GM10266 (cell line): ENCODE measurements at regions not wholly inside any gene's neighbourhood (a gene's known extent, or its start where the extent isn't known, plus 50 kb on each side); places are given as distances from the start of the nearest gene placed in this dataset.

Experiments used
- DNase-seq: peaks from one replicate; pipeline ENCODE4 v3.0.0; 2012; ENCODE audit errors: extremely low spot score
- CTCF ChIP-seq: IDR thresholded peaks from 2 replicates; pipeline ENCODE4 v1.5.1; 2012; ENCODE audit warnings: mild to moderate bottlenecking, low read depth; ENCODE audit not compliant: control insufficient read depth, insufficient read depth; ENCODE audit errors: missing control alignments

- no peak for DNase-seq
These were observed 73.9 kb downstream of the CASP3 start for GRCh38 chr4:184575306-184575705.

GRCh38 chr4:184574861-184575260 lies 74.4 kb downstream of the CASP3 start:
- no peak for TF ChIP-seq CTCF
- no peak for DNase-seq

More at GRCh38 chr4:184575306-184575705, 73.9 kb downstream of the CASP3 start:
- no peak for TF ChIP-seq CTCF

GRCh38 chr4:184573701-184574100 lies 75.5 kb downstream of the CASP3 start:
- no peak for TF ChIP-seq CTCF
- DNase-seq = no peak

GRCh38 chr4:184568770-184569169 lies 80.5 kb downstream of the CASP3 start:
- DNase-seq = no peak

GRCh38 chr4:184563621-184564020 lies 85.6 kb downstream of the CASP3 start:
- DNase-seq = no peak
- no peak for TF ChIP-seq CTCF

More at GRCh38 chr4:184568770-184569169, 80.5 kb downstream of the CASP3 start:
- no peak for TF ChIP-seq CTCF

- TF ChIP-seq CTCF = no peak
- no peak for DNase-seq
These were observed 84.6 kb upstream of the IRF2 start for GRCh38 chr4:184558996-184559395.

- no peak for TF ChIP-seq CTCF
- DNase-seq = no peak
These were observed 79.5 kb upstream of the IRF2 start for GRCh38 chr4:184553891-184554290.
